Daoy (cell line): ENCODE measurements at regions not wholly inside any gene's neighbourhood (a gene's known extent, or its start where the extent isn't known, plus 50 kb on each side); places are given as distances from the start of the nearest gene placed in this dataset.
"Not testable (repeated sequence)": the region's sequence is repeated elsewhere in the genome, so short reads cannot be mapped to it uniquely, and the experiment has no call there.

Source experiments
- DNase-seq: peaks from one replicate; pipeline ENCODE4 v3.0.0-alpha.2; 2015; ENCODE audit warnings: low read depth

DNA sequence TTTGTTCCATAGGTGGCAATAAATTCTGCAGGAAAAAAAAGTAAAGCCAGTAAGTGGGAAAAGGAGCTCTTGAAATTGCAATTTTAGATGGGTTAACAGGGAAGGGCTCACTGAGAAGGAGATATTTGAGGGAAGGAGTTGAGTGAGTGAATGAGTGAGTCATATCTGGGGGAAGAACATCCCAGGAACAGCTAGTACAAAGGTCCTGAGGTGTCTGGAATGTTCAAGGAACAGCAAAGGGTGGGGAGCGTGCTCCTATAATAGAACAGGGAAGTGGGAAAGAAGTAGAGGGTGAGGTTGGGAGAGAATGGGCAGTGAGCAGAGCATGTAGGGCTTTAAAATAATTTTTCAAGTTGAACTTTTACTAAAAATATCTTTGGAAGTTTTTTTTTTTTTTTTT, 68.0 kb upstream of the PSME4 start:
- no peak for DNase-seq

- DNase-seq = not testable (repeated sequence)
Observed at GRCh38 chr2:54031288-54031687, 60.5 kb upstream of the PSME4 start.

DNA sequence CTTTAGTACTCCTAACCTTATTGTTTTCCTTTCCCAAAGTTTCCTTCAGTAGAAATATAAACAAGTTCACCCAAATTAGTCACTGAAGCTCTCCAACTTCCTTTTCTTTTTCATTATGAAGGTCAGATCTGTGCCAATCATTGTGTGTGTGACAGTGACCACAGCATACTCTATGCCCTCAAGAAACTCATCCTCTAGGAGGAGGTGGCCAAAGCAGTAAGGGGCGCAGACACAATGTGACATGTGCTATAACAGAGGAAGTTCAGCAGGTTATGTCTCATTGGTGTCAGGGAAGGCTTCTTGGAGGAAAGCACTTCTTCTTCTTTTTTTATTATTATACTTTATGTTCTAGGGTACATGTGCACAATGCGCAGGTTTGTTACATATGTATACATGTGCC, 60.0 kb upstream of the PSME4 start:
- DNase-seq = no peak

DNA sequence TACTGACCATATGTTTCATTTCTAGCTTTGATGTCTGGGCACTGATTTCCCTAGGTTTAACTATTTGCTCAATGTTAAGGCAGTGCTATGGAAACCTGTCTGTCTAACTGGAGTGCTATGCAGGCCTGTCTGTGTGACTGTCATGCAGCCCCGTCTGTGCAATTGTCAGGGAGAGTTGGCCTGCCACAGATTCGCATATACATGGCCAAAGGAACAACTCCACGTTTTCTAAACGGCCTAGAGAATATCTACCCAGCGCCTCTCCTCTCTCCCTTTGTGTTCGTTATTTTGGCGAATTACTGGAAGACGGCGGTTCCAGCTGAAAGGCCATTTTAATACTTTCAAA, 59.6 kb upstream of the PSME4 start:
- no peak for DNase-seq

DNA sequence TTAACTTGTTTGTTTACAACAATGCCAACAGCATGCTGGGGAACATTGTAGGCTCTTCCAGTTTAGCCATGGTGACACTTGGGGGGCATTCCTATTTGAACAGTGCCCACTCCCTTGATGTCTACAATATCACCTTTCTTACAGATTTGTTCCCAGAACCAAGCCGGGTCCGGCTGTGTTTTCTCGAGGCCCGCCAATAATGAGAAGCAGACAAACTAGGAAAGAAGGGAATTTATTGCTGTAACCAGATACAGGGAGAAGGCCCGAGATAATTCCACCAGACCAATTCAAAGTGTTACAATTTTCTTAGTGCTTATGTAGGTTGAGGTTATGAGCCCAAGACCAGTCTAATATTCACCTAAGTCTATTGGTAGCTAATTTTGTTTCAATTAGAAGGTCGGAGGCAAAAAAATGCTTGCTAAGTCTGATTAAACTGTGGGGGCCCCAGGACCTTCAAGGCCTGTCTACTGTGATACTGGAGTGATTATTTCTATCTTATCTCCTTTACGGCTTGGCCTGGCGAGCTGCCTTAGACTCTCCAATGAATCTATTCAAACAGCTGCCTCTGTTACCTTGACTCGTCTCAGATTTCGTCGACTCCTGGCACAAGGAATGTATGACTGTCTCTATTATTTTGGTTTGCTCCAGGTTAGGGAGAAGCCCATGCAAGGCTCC, 59.1 kb upstream of the PSME4 start:
- DNase-seq = no peak

DNA sequence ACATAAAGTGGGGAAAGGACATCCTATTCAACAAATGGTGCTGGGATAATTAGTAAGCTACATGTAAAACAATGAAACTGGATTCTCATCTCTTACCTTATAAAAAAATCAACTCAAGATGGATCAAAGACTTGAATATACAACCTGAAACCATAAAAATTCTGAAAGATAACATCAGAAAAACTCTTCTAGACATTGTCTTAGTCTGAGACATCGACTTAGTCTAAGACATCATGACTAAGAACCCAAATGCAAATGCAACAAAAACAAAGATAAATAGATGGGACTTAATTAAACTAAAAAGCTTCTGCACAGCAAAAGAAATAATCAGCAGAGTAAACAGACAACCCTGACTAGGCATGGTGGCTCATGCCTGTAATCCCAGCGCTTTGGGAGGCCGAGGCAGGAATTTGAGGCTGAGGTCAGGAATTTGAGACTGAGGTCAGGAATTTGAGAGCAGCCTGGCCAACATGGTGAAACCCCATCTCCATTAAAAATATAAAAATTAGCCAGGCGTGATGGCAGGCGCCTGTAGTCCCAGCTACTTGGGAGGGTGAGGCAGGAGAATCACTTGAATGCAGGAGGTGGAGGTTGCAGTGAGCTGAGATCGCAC, 54.8 kb upstream of the PSME4 start:
- DNase-seq = not testable (repeated sequence)

GRCh38 chr2:54024576-54024975, 53.8 kb upstream of the PSME4 start:
- DNase-seq = no peak

DNA sequence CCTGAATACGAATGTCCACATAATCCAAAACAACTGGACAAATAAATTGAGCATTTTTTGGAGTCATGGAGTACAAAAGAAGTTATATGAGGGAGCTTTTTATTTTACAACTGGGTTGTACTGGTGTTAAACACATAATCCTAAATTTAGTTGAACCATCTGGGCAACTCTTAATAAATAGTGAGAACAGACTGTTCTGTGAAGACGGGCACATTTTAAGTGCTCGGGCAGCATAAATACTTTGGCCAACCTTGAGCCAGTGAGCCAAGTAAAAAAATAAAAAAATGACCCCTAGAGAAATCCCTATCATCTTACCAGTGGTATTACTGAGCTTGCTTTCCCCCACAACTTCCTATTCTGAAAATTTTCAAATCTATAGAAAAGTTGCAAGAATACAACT, 50.9 kb upstream of the PSME4 start:
- no peak for DNase-seq

- DNase-seq = no peak
Observed at GRCh38 chr2:54020793-54021414, 50.1 kb upstream of the PSME4 start.
